HCT116 (cell line): ENCODE measurements at regions not wholly inside any gene's neighbourhood (a gene's known extent, or its start where the extent isn't known, plus 50 kb on each side); places are given as distances from the start of the nearest gene placed in this dataset.

Experiments used
- CTCF ChIP-seq, 3 experiments: fragments of 200-600 bp in 1 of 3; sonication (generic) in 1 of 3; IDR thresholded peaks in 2 of 3; conservative IDR thresholded peaks in 1 of 3; 2 replicates each; pipeline ENCODE4 v1.5.1; 2012 to 2017; ENCODE audit warnings: low read depth in 2 of 3, low read length in 2 of 3, antibody characterized with exemption in 1 of 3, borderline replicate concordance in 1 of 3, control low read depth in 1 of 3, mild to moderate bottlenecking in 1 of 3, mixed read lengths in 1 of 3, mixed run types in 1 of 3, moderate library complexity in 1 of 3; ENCODE audit not compliant: insufficient read depth in 1 of 3
- MAX ChIP-seq: IDR thresholded peaks from 2 replicates; pipeline ENCODE4 v1.6.1; 2012
- RAD21 ChIP-seq: IDR thresholded peaks from 2 replicates; pipeline ENCODE4 v1.6.1; 2012; ENCODE audit warnings: low read depth, mild to moderate bottlenecking
- ZBTB33 ChIP-seq: IDR thresholded peaks from 2 replicates; pipeline ENCODE4 v1.6.1; 2011; ENCODE audit warnings: mild to moderate bottlenecking, low read length, moderate library complexity; ENCODE audit not compliant: insufficient replicate concordance; ENCODE audit errors: extremely low read depth

- no peak for TF ChIP-seq MAX
- TF ChIP-seq RAD21, result no peak
- no peak for TF ChIP-seq ZBTB33
- no peak for TF ChIP-seq CTCF (IDR thresholded peaks at IDR 0.05 in 2 of 3, conservative IDR thresholded peaks at IDR 0.05 in 1 of 3; ENCODE audit: borderline replicate concordance in 1 of 3, insufficient read depth in 1 of 3, low read depth in 2 of 3, low read length in 2 of 3)
Observed at GRCh38 chr4:147325571-147325981, 155.3 kb upstream of the EDNRA start.
